GM23248 (cell line): ENCODE measurements at regions not wholly inside any gene's neighbourhood (a gene's known extent, or its start where the extent isn't known, plus 50 kb on each side); places are given as distances from the start of the nearest gene placed in this dataset.

Experiments used
- EZH2 ChIP-seq: fragments of 200-600 bp; sonication (generic); IDR thresholded peaks from 2 replicates; pipeline ENCODE4 v1.6.1; 2018; ENCODE audit warnings: antibody characterized with exemption, mild to moderate bottlenecking; ENCODE audit not compliant: insufficient read depth, poor library complexity, severe bottlenecking
- EZH2phosphoT487 ChIP-seq: fragments of 200-600 bp; sonication (generic); IDR thresholded peaks from 2 replicates; pipeline ENCODE4 v1.6.1; 2018; ENCODE audit warnings: antibody characterized with exemption, moderate library complexity, mild to moderate bottlenecking, low read depth; ENCODE audit not compliant: insufficient read depth

DNA sequence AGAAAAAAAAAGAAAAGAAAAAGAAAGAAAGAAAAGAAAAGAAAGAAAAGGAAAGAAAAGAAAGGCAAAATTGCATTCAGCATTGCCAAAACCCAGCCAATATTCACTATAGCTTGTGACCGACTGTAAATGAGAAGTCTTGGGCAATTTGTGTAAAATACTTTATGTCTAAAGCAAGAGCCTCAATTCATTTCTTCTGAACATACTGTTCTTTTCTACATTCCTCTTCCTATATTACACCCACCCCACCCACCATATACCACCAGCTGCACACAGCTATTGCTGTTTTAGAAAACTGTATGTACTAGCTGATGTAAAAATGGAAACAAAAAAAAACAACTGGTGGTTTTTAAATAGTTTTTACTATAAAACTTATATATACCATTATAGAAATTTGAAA is 156.9 kb upstream of the TTC29 start:
- TF ChIP-seq EZH2 (no peak), EZH2phosphoT487 (no peak)
